Endothelial cell of umbilical vein (primary cell): ENCODE measurements at regions not wholly inside any gene's neighbourhood (a gene's known extent, or its start where the extent isn't known, plus 50 kb on each side); places are given as distances from the start of the nearest gene placed in this dataset.

Experiments used
- EZH2 ChIP-seq: IDR thresholded peaks from 2 replicates; pipeline ENCODE4 v1.6.1; 2012; ENCODE audit warnings: borderline replicate concordance, low read depth, mild to moderate bottlenecking, moderate library complexity, low read length, inconsistent platforms; ENCODE audit not compliant: severe bottlenecking
- JUN ChIP-seq: IDR thresholded peaks from 2 replicates; pipeline ENCODE4 v1.6.1; 2011; ENCODE audit warnings: borderline replicate concordance, low read depth; ENCODE audit not compliant: insufficient read length, insufficient read depth
- POLR2A ChIP-seq: IDR thresholded peaks from 2 replicates; pipeline ENCODE4 v1.6.1; 2012; ENCODE audit warnings: low read depth, mild to moderate bottlenecking, control low read depth, low read length
- POLR2AphosphoS5 ChIP-seq: IDR thresholded peaks from 2 replicates; pipeline ENCODE4 v1.6.1; 2012; ENCODE audit warnings: low read depth, mild to moderate bottlenecking, control low read depth, low read length, moderate library complexity; ENCODE audit not compliant: insufficient read depth
- TF ChIP-seq, protein P1 (sequence below), 2 donors: IDR thresholded peaks; 1 replicate in 1 of 2; 2 replicates in 1 of 2; pipeline ENCODE4 v1.5.1; 2011; ENCODE audit warnings: low read length in 2 of 2, mild to moderate bottlenecking in 2 of 2, moderate library complexity in 2 of 2, control low read depth in 1 of 2, inconsistent platforms in 1 of 2, low read depth in 1 of 2; ENCODE audit not compliant: insufficient read depth in 1 of 2; ENCODE audit errors: extremely low read depth in 1 of 2
- TF ChIP-seq, protein P2 (sequence below): IDR thresholded peaks from 2 replicates; pipeline ENCODE4 v1.6.1; 2011; ENCODE audit not compliant: insufficient read depth, insufficient read length

DNA sequence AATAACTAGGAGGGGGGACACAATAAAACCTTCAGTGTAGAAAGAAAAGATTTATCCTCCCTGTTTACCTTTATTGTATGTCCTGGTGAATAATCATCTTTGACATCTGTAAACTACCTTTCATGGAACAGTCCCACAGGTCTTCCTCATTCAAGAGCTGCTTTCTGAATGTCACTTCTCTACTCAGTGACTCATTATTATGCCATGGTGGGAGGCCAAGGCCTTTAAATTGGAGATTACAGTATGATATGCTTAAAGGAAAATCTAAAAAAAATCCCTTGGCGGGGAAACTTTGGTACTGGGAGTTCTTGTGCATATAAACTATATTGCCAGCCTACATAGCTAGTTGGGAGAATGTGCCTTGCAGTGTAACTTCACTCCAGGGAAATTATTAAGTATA lies 713.0 kb downstream of the TDRD15 start:
- TF ChIP-seq, protein P1, sequence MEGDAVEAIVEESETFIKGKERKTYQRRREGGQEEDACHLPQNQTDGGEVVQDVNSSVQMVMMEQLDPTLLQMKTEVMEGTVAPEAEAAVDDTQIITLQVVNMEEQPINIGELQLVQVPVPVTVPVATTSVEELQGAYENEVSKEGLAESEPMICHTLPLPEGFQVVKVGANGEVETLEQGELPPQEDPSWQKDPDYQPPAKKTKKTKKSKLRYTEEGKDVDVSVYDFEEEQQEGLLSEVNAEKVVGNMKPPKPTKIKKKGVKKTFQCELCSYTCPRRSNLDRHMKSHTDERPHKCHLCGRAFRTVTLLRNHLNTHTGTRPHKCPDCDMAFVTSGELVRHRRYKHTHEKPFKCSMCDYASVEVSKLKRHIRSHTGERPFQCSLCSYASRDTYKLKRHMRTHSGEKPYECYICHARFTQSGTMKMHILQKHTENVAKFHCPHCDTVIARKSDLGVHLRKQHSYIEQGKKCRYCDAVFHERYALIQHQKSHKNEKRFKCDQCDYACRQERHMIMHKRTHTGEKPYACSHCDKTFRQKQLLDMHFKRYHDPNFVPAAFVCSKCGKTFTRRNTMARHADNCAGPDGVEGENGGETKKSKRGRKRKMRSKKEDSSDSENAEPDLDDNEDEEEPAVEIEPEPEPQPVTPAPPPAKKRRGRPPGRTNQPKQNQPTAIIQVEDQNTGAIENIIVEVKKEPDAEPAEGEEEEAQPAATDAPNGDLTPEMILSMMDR (IDR thresholded peaks at IDR 0.05; ENCODE audit: extremely low read depth in 1 of 2, insufficient read depth in 1 of 2, low read depth in 1 of 2, low read length in 2 of 2), result no peak
- TF ChIP-seq, protein P2, sequence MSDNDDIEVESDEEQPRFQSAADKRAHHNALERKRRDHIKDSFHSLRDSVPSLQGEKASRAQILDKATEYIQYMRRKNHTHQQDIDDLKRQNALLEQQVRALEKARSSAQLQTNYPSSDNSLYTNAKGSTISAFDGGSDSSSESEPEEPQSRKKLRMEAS, result no peak
- TF ChIP-seq POLR2A, result no peak
- TF ChIP-seq EZH2, result no peak
- TF ChIP-seq POLR2AphosphoS5, result no peak
- no peak for TF ChIP-seq JUN
